ENCODE measurements at regions not wholly inside any gene's neighbourhood (a gene's known extent, or its start where the extent isn't known, plus 50 kb on each side); places are given as distances from the start of the nearest gene placed in this dataset.

DNA sequence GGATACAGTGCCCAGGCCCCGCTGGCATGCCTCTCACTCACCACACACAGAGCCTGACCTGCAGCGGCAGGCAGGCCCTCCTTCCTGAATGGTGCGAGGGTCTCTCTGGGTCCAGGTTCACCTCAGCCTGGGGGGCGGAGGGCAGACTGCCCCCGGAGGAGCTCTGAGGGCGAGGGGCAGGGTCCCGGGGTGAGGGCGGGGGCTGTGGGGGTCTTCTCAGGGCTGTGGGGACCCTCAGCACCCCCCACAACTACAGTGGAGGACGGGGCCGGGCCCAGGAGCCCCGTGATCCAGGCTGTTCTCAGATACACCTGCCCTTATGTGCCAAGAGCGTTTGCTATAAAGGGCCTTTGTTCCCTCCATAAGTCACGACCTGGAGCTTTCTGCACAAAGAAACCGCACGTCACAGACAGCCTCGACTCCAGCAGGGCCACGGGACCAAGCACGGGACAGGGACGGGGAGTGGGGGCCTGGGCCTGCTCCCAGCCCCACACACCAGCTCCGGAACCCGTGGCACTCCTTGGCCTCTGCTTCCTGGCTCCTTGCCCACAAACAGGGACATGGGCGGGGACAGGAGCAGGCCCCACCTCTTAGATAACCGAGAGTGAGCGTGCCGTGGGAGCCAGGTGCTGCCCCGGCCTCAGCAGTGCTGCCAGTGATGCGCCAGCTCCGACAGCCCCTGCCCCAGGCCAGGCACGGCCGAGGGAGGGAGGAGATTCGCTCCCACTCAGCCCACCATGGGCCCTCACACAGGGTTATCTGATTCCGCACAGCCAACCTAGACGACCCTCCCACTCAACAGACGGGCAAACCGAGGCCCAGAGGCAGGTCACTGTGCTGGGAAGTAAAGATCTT lies 101.9 kb downstream of the RFLNA start:
- H3K27me3 ChIP-seq (ENCODE audit: control insufficient read depth, insufficient read depth, low read length) = no peaks in the 10 kb centered on the region
- no peak overlapping the region for H3K4me2 ChIP-seq (ENCODE audit: extremely low read depth, insufficient read depth, low read length)
- TF ChIP-seq EZH2 (IDR thresholded peaks at IDR 0.05; ENCODE audit: low read length, missing control alignments) = no peak
- TF ChIP-seq, protein P1, sequence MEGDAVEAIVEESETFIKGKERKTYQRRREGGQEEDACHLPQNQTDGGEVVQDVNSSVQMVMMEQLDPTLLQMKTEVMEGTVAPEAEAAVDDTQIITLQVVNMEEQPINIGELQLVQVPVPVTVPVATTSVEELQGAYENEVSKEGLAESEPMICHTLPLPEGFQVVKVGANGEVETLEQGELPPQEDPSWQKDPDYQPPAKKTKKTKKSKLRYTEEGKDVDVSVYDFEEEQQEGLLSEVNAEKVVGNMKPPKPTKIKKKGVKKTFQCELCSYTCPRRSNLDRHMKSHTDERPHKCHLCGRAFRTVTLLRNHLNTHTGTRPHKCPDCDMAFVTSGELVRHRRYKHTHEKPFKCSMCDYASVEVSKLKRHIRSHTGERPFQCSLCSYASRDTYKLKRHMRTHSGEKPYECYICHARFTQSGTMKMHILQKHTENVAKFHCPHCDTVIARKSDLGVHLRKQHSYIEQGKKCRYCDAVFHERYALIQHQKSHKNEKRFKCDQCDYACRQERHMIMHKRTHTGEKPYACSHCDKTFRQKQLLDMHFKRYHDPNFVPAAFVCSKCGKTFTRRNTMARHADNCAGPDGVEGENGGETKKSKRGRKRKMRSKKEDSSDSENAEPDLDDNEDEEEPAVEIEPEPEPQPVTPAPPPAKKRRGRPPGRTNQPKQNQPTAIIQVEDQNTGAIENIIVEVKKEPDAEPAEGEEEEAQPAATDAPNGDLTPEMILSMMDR (conservative IDR thresholded peaks at IDR 0.05 in 1 of 2, IDR thresholded peaks at IDR 0.05 in 1 of 2; ENCODE audit: low read depth in 1 of 2, low read length in 2 of 2) = no peak
- no peak overlapping the region for H3K4me3 ChIP-seq (replicated peaks in 1 of 4; ENCODE audit: control extremely low read depth in 1 of 4, insufficient read depth in 1 of 4, low read depth in 3 of 4, low read length in 4 of 4)
- no peak overlapping the region for H2AFZ ChIP-seq (ENCODE audit: low read length)
- H3K27ac ChIP-seq (ENCODE audit: insufficient read depth, low read length) = no peak overlapping the region
- DNase-seq (ENCODE audit: low read depth in 2 of 2) = no peak
- no peaks in the 10 kb centered on the region for H3K9me3 ChIP-seq (ENCODE audit: control insufficient read depth, insufficient read depth, low read depth, low read length)
- no peaks in the 10 kb centered on the region for H4K20me1 ChIP-seq (ENCODE audit: control insufficient read depth, extremely low read depth, insufficient read depth, low read length)
- H3K9ac ChIP-seq (ENCODE audit: insufficient read depth, low read length) = no peak overlapping the region
- H3K79me2 ChIP-seq (ENCODE audit: control insufficient read depth, insufficient read depth, low read length) = no peaks in the 10 kb centered on the region
- peaks cover 5% of the 10 kb centered on the region for H3K36me3 ChIP-seq (ENCODE audit: control insufficient read depth, insufficient read depth, low read length)
- H3K4me1 ChIP-seq (ENCODE audit: control insufficient read depth, extremely low read depth, insufficient read depth, low read length) = peaks cover 28% of the 10 kb centered on the region

DNA sequence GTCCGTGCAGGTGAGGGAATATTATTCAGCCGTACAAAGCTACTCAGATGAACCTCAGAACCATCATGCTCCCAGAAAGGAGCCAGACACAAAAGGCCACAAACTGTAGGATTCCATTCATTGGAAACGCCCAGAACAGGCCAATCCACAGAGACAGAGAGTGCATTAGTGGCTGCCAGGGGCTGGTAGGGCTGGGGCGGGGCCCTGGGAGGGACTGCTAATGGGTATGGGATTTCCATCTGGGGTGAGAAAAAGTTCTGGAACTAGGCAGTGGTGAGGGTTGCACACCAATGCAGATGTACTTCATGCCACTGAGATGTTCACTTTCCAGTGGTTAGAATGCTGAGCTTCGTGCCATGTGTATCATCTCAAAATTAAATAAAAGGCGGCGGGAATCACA lies 101.1 kb downstream of the RFLNA start:
- Histone ChIP-seq H3K9ac (ENCODE audit: insufficient read depth, low read length) (no peak overlapping the region), H4K20me1 (ENCODE audit: control insufficient read depth, extremely low read depth, insufficient read depth, low read length) (no peaks in the 10 kb centered on the region), H3K4me3 (replicated peaks in 1 of 4; ENCODE audit: control extremely low read depth in 1 of 4, insufficient read depth in 1 of 4, low read depth in 3 of 4, low read length in 4 of 4) (no peak overlapping the region), H3K36me3 (ENCODE audit: control insufficient read depth, insufficient read depth, low read length) (peaks cover 5% of the 10 kb centered on the region), H3K27me3 (ENCODE audit: control insufficient read depth, insufficient read depth, low read length) (no peaks in the 10 kb centered on the region), H3K27ac (ENCODE audit: insufficient read depth, low read length) (no peak overlapping the region), H3K9me3 (ENCODE audit: control insufficient read depth, insufficient read depth, low read depth, low read length) (no peaks in the 10 kb centered on the region), H2AFZ (ENCODE audit: low read length) (no peak overlapping the region), H3K4me2 (ENCODE audit: extremely low read depth, insufficient read depth, low read length) (no peak overlapping the region), H3K79me2 (ENCODE audit: control insufficient read depth, insufficient read depth, low read length) (no peaks in the 10 kb centered on the region), H3K4me1 (ENCODE audit: control insufficient read depth, extremely low read depth, insufficient read depth, low read length) (peaks cover 35% of the 10 kb centered on the region)
- TF ChIP-seq, protein P1 (conservative IDR thresholded peaks at IDR 0.05 in 1 of 2, IDR thresholded peaks at IDR 0.05 in 1 of 2; ENCODE audit: low read depth in 1 of 2, low read length in 2 of 2) = no peak
- TF ChIP-seq EZH2 (IDR thresholded peaks at IDR 0.05; ENCODE audit: low read length, missing control alignments) = no peak
- DNase-seq (ENCODE audit: low read depth in 2 of 2) = no peak

DNA sequence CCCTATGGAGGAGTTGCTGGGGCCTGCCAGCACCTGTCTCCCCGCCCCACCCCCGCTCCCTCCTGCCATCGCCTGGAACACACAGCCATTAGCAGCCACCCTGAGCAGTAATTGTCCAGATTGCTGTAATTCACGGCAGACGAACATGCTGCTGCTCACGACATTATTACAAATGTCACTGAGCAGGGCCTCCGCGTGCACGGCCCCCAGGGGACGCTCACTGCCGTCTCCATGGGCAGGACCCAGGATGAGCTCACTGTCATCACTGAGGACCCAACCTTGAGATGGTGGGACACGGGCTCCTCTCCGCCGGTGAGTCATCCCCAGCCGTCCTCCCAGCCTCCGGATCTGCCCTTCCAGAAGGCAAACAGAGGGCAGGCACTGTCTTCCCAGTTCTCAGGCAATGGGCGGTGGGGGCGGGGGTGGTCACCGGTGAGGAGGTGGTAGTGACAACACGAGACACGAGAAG lies 100.4 kb downstream of the RFLNA start:
- no peak for DNase-seq (ENCODE audit: low read depth in 2 of 2)
- no peaks in the 10 kb centered on the region for H3K27me3 ChIP-seq (ENCODE audit: control insufficient read depth, insufficient read depth, low read length)
- peaks cover 5% of the 10 kb centered on the region for H3K36me3 ChIP-seq (ENCODE audit: control insufficient read depth, insufficient read depth, low read length)
- H3K79me2 ChIP-seq (ENCODE audit: control insufficient read depth, insufficient read depth, low read length) = no peaks in the 10 kb centered on the region
- H3K4me2 ChIP-seq (ENCODE audit: extremely low read depth, insufficient read depth, low read length) = no peak overlapping the region
- no peaks in the 10 kb centered on the region for H4K20me1 ChIP-seq (ENCODE audit: control insufficient read depth, extremely low read depth, insufficient read depth, low read length)
- H3K4me1 ChIP-seq (ENCODE audit: control insufficient read depth, extremely low read depth, insufficient read depth, low read length) = peaks cover 38% of the 10 kb centered on the region
- H2AFZ ChIP-seq (ENCODE audit: low read length) = no peak overlapping the region
- no peak overlapping the region for H3K9ac ChIP-seq (ENCODE audit: insufficient read depth, low read length)
- H3K4me3 ChIP-seq (replicated peaks in 1 of 4; ENCODE audit: control extremely low read depth in 1 of 4, insufficient read depth in 1 of 4, low read depth in 3 of 4, low read length in 4 of 4) = no peak overlapping the region
- no peak overlapping the region for H3K27ac ChIP-seq (ENCODE audit: insufficient read depth, low read length)
- no peak for TF ChIP-seq EZH2 (IDR thresholded peaks at IDR 0.05; ENCODE audit: low read length, missing control alignments)
- TF ChIP-seq, protein P1 (conservative IDR thresholded peaks at IDR 0.05 in 1 of 2, IDR thresholded peaks at IDR 0.05 in 1 of 2; ENCODE audit: low read depth in 1 of 2, low read length in 2 of 2) = no peak
- no peaks in the 10 kb centered on the region for H3K9me3 ChIP-seq (ENCODE audit: control insufficient read depth, insufficient read depth, low read depth, low read length)

All from fibroblast of lung (primary cell).